Keratinocyte (primary cell): ENCODE measurements at regions not wholly inside any gene's neighbourhood (a gene's known extent, or its start where the extent isn't known, plus 50 kb on each side); places are given as distances from the start of the nearest gene placed in this dataset.

ENCODE experiments used
- CTCF ChIP-seq, 3 experiments: IDR thresholded peaks in 1 of 3; conservative IDR thresholded peaks in 1 of 3; optimal IDR thresholded peaks in 1 of 3; 2 replicates in 2 of 3; 3 replicates in 1 of 3; pipeline versions ENCODE3 to v1.5.1; 2011; ENCODE audit warnings: low read length in 3 of 3, mild to moderate bottlenecking in 3 of 3, moderate library complexity in 2 of 3, control low read depth in 1 of 3, inconsistent platforms in 1 of 3; ENCODE audit not compliant: insufficient read depth in 2 of 3; ENCODE audit errors: extremely low read depth in 1 of 3
- EZH2 ChIP-seq: IDR thresholded peaks from one replicate; pipeline ENCODE4 v1.6.1; 2012; ENCODE audit warnings: inconsistent platforms, mild to moderate bottlenecking, low read length, moderate library complexity

GRCh38 chr1:80221319-80221718 lies 1214.8 kb upstream of the ADGRL4 start:
- TF ChIP-seq CTCF (optimal IDR thresholded peaks at IDR 0.05 in 1 of 3, IDR thresholded peaks at IDR 0.05 in 1 of 3, conservative IDR thresholded peaks at IDR 0.05 in 1 of 3; ENCODE audit: extremely low read depth in 1 of 3, insufficient read depth in 2 of 3, low read length in 3 of 3) (no peak), EZH2 (no peak)
